Astrocyte (in vitro differentiated cells and primary cell): ENCODE measurements at regions not wholly inside any gene's neighbourhood (a gene's known extent, or its start where the extent isn't known, plus 50 kb on each side); places are given as distances from the start of the nearest gene placed in this dataset.
A peak's percentile ranks its signal among the peaks of the same experiment; 100 is the strongest.
"Not testable (repeated sequence)": the region's sequence is repeated elsewhere in the genome, so short reads cannot be mapped to it uniquely, and the experiment has no call there.

Experiments used
- DNase-seq: peaks from one replicate; pipeline ENCODE4 v3.0.0-alpha.2; 2010; ENCODE audit warnings: low read depth
- FAIRE-seq: peaks from 2 replicates; lab custom pipeline; 2011; peaks lifted over from hg19 to GRCh38; lab: Jason Lieb, UNC
- H2AFZ ChIP-seq: 2 replicates; pipeline ENCODE4 v1.6.0; 2012; ENCODE audit warnings: low read depth, low read length, inconsistent platforms
- H3K27ac ChIP-seq: 2 replicates; pipeline ENCODE4 v1.5.1; 2011; ENCODE audit warnings: low read depth, low read length, inconsistent platforms
- H3K27me3 ChIP-seq: 2 replicates; pipeline ENCODE4 v1.6.0; 2011; ENCODE audit warnings: low read length, inconsistent platforms; ENCODE audit not compliant: insufficient read depth
- H3K36me3 ChIP-seq: 2 replicates; pipeline ENCODE4 v1.5.1; 2011; ENCODE audit warnings: low read length, inconsistent platforms; ENCODE audit not compliant: insufficient read depth
- H3K4me1 ChIP-seq: 2 replicates; pipeline ENCODE4 v1.5.1; 2011; ENCODE audit warnings: low read length, inconsistent platforms; ENCODE audit not compliant: insufficient read depth
- H3K4me2 ChIP-seq: 2 replicates; pipeline ENCODE4 v1.6.0; 2012; ENCODE audit warnings: low read length, inconsistent platforms
- H3K4me3 ChIP-seq: 2 replicates; pipeline ENCODE4 v1.5.1; 2011; ENCODE audit warnings: low read depth, mild to moderate bottlenecking, low read length, inconsistent platforms; ENCODE audit not compliant: insufficient read depth
- H3K79me2 ChIP-seq: 2 replicates; pipeline ENCODE4 v1.6.0; 2012; ENCODE audit warnings: mild to moderate bottlenecking, low read length, inconsistent platforms; ENCODE audit not compliant: insufficient read depth
- H3K9ac ChIP-seq: 2 replicates; pipeline ENCODE4 v1.6.0; 2012; ENCODE audit warnings: mild to moderate bottlenecking, low read length, inconsistent platforms
- H3K9me3 ChIP-seq: 2 replicates; pipeline ENCODE4 v1.5.1; 2012; ENCODE audit warnings: low read depth, mild to moderate bottlenecking, low read length, inconsistent platforms; ENCODE audit not compliant: insufficient read depth
- H4K20me1 ChIP-seq: 2 replicates; pipeline ENCODE4 v1.6.0; 2012; ENCODE audit warnings: low read length, inconsistent platforms; ENCODE audit not compliant: insufficient read depth
- H3K27ac Mint-ChIP-seq: one replicate; pipeline ENCODE4 v1.8.0; 2021; ENCODE audit warnings: mild to moderate bottlenecking, mixed read lengths; ENCODE audit not compliant: unreplicated experiment
- H3K27me3 Mint-ChIP-seq: one replicate; pipeline ENCODE4 v1.8.0; 2021; ENCODE audit warnings: low read depth, mixed read lengths; ENCODE audit not compliant: unreplicated experiment
- H3K36me3 Mint-ChIP-seq: one replicate; pipeline ENCODE4 v1.8.0; 2021; ENCODE audit warnings: low read depth, mixed read lengths; ENCODE audit not compliant: unreplicated experiment
- H3K4me1 Mint-ChIP-seq: one replicate; pipeline ENCODE4 v1.8.0; 2021; ENCODE audit warnings: low read depth, mixed read lengths; ENCODE audit not compliant: unreplicated experiment
- H3K4me3 Mint-ChIP-seq: one replicate; pipeline ENCODE4 v1.8.0; 2021; ENCODE audit warnings: mild to moderate bottlenecking, moderate library complexity, mixed read lengths; ENCODE audit not compliant: unreplicated experiment
- H3K9me3 Mint-ChIP-seq: one replicate; pipeline ENCODE4 v1.8.0; 2021; ENCODE audit warnings: mild to moderate bottlenecking, mixed read lengths; ENCODE audit not compliant: unreplicated experiment
- CTCF ChIP-seq: IDR thresholded peaks from 2 replicates; pipeline ENCODE4 v1.5.1; 2011; ENCODE audit warnings: low read depth, mild to moderate bottlenecking, inconsistent platforms, low read length, moderate library complexity; ENCODE audit not compliant: insufficient read depth
- EZH2 ChIP-seq: IDR thresholded peaks from 2 replicates; pipeline ENCODE4 v1.6.1; 2012; ENCODE audit warnings: mild to moderate bottlenecking, low read length, inconsistent platforms; ENCODE audit not compliant: insufficient read depth

- no peak for FAIRE-seq
Observed at GRCh38 chrX:12076046-12076445, 62.2 kb upstream of the FRMPD4 start.

GRCh38 chrX:12080265-12080664 lies 58.0 kb upstream of the FRMPD4 start:
- FAIRE-seq, result peak; percentile 17
- H3K4me1 Mint-ChIP-seq, result peaks cover 2% of the 10 kb centered on the region
- no peaks in the 10 kb centered on the region for H3K27me3 ChIP-seq
- H3K27ac Mint-ChIP-seq, result no peak overlapping the region
- DNase-seq, result peak; percentile 6
- no peaks in the 10 kb centered on the region for H3K4me1 ChIP-seq
- no peaks in the 10 kb centered on the region for H3K27me3 Mint-ChIP-seq
- TF ChIP-seq EZH2 (no peak), CTCF (peak; percentile 47)
- no peak overlapping the region for H3K27ac ChIP-seq
- H3K36me3 ChIP-seq, result no peaks in the 10 kb centered on the region
- H3K4me3 ChIP-seq, result no peak overlapping the region
- H3K9ac ChIP-seq, result no peak overlapping the region
- no peaks in the 10 kb centered on the region for H3K36me3 Mint-ChIP-seq
- H2AFZ ChIP-seq, result no peak overlapping the region
- H3K9me3 ChIP-seq, result no peaks in the 10 kb centered on the region
- H3K4me3 Mint-ChIP-seq, result no peak overlapping the region
- H4K20me1 ChIP-seq, result no peaks in the 10 kb centered on the region
- no peaks in the 10 kb centered on the region for H3K79me2 ChIP-seq
- no peak overlapping the region for H3K4me2 ChIP-seq
- H3K9me3 Mint-ChIP-seq, result peaks cover 3% of the 10 kb centered on the region

More at GRCh38 chrX:12076046-12076445, 62.2 kb upstream of the FRMPD4 start:
- no peak overlapping the region for H3K4me3 Mint-ChIP-seq
- no peaks in the 10 kb centered on the region for H3K36me3 Mint-ChIP-seq
- Histone ChIP-seq H3K27ac (no peak overlapping the region), H3K4me3 (no peak overlapping the region), H3K4me1 (no peaks in the 10 kb centered on the region), H3K36me3 (no peaks in the 10 kb centered on the region), H3K27me3 (no peaks in the 10 kb centered on the region), H3K9me3 (no peaks in the 10 kb centered on the region), H2AFZ (no peak overlapping the region), H3K79me2 (no peaks in the 10 kb centered on the region), H3K9ac (no peak overlapping the region), H4K20me1 (no peaks in the 10 kb centered on the region), H3K4me2 (no peak overlapping the region)
- H3K27me3 Mint-ChIP-seq, result no peaks in the 10 kb centered on the region
- no peaks in the 10 kb centered on the region for H3K9me3 Mint-ChIP-seq
- TF ChIP-seq EZH2 (no peak), CTCF (no peak)
- no peak overlapping the region for H3K27ac Mint-ChIP-seq
- peaks cover 2% of the 10 kb centered on the region for H3K4me1 Mint-ChIP-seq
- no peak for DNase-seq

GRCh38 chrX:12082959-12083358 lies 55.3 kb upstream of the FRMPD4 start:
- not testable (repeated sequence) for H2AFZ ChIP-seq, H3K36me3 Mint-ChIP-seq

More at GRCh38 chrX:12082959-12083358, 55.3 kb upstream of the FRMPD4 start:
- H3K4me2 ChIP-seq, H3K4me1 Mint-ChIP-seq, DNase-seq, H3K9me3 ChIP-seq, H3K9ac ChIP-seq, H3K4me1 ChIP-seq, H3K27me3 ChIP-seq, H3K36me3 ChIP-seq, H3K4me3 ChIP-seq, FAIRE-seq, H3K9me3 Mint-ChIP-seq, H3K4me3 Mint-ChIP-seq, H3K27ac Mint-ChIP-seq, H3K27me3 Mint-ChIP-seq, H3K79me2 ChIP-seq, H3K27ac ChIP-seq, H4K20me1 ChIP-seq: not testable (repeated sequence)
